GM13977 (cell line): ENCODE measurements at regions not wholly inside any gene's neighbourhood (a gene's known extent, or its start where the extent isn't known, plus 50 kb on each side); places are given as distances from the start of the nearest gene placed in this dataset.

ENCODE experiments used
- DNase-seq: peaks from one replicate; pipeline ENCODE4 v3.0.0; 2012; ENCODE audit warnings: low spot score
- in situ Hi-C: fragments of 300-500 bp; cut with MboI; formaldehyde crosslinking; loops from one replicate; pipeline ENCODE4 v1.12.0; 2022; ENCODE audit warnings: low sequenced_read_pairs, low pct_unique_long_range_greater_than_20kb, mixed read lengths, inconsistent platforms; ENCODE audit not compliant: unreplicated experiment
- TF ChIP-seq, protein P1 (sequence below): IDR thresholded peaks from 2 replicates; pipeline ENCODE4 v1.5.1; 2012; ENCODE audit warnings: mild to moderate bottlenecking, control low read depth; ENCODE audit not compliant: insufficient read depth; ENCODE audit errors: extremely low read depth, missing control alignments

DNA sequence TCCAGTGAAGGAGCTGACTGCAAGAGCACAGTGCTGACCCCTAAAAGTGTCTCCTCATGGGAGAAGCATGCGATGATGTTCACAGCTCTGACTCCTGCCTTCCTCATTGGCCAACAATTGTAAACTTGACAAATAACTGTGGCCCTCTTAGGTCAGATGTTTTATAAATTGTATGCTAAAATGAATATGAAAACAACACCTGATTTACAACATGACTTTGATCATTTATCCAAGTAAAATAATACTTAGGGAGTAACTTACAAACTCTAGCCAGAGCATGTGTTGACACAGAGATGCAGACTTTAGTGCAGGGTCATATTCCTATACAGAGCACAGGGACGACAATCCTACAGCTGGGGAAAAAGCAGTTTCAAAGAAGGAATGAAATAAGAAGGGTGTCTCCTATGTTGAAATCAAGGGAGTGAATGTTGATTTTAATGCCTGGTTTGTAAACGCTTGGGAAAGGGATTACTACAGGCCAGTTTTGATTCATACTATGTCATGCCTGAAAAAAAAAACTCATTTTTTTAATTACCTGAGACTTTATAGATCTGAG lies 391.4 kb upstream of the AKR1E2 start:
- TF ChIP-seq, protein P1, sequence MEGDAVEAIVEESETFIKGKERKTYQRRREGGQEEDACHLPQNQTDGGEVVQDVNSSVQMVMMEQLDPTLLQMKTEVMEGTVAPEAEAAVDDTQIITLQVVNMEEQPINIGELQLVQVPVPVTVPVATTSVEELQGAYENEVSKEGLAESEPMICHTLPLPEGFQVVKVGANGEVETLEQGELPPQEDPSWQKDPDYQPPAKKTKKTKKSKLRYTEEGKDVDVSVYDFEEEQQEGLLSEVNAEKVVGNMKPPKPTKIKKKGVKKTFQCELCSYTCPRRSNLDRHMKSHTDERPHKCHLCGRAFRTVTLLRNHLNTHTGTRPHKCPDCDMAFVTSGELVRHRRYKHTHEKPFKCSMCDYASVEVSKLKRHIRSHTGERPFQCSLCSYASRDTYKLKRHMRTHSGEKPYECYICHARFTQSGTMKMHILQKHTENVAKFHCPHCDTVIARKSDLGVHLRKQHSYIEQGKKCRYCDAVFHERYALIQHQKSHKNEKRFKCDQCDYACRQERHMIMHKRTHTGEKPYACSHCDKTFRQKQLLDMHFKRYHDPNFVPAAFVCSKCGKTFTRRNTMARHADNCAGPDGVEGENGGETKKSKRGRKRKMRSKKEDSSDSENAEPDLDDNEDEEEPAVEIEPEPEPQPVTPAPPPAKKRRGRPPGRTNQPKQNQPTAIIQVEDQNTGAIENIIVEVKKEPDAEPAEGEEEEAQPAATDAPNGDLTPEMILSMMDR, result no peak
- no peak for DNase-seq
- in situ Hi-C loops, result no loop called here

DNA sequence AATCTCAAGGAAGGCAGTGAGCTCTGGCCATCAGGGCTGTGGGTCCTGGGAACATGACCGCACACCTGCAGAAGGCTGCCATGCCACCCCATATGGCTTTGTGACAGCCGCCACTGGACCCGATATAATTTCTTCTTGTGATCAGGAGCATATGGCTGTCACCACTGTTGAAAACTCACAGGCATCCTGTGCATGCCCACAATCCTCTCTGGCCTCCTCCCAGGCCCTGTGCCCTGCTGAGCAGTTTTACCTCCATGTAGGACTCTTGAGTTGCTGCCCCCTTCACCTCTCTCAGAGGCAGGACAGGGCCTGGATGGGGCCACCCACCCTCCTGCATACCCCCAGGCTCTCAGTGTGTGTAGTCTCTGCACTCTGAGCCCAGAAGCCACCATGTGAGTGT lies 391.9 kb upstream of the AKR1E2 start:
- no peak for DNase-seq
- TF ChIP-seq, protein P1, result no peak
- in situ Hi-C loops, result no loop called here

DNA sequence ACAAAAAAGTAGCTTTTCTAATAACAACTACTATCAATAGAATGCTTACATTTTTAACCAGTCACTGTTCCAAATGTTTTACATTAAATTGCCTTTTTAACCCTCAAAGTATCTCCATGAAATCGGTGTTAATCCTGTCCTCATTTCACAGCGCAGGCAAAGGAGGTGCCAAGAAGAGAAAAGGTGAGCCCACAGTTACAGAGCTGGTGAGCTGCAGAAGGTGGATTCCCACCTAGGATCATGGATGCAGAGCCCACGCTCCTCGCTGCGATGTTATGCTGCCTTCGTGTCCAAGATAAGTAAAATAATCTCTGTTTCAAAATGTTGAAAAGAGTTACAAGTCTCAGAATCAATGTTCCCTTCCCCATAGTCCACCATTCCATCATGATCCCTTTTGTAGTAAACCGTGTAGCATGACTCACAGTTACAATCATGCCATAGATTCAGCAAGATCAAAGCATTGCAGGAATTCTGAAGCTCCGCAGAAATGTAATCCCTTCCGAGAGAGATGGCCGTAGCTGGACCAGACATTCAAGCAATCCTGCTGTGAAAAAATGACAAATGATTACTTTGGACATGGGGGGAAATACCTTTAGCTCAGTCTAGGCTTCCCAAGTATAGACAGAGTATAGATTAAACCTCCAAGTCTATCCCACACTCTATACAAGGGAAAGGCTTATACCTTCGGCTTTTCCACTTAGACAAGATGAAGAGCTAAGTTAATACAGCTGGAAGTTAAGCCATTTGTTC lies 394.7 kb upstream of the AKR1E2 start:
- TF ChIP-seq, protein P1, result no peak
- DNase-seq, result no peak
- in situ Hi-C loops, result no loop called here

DNA sequence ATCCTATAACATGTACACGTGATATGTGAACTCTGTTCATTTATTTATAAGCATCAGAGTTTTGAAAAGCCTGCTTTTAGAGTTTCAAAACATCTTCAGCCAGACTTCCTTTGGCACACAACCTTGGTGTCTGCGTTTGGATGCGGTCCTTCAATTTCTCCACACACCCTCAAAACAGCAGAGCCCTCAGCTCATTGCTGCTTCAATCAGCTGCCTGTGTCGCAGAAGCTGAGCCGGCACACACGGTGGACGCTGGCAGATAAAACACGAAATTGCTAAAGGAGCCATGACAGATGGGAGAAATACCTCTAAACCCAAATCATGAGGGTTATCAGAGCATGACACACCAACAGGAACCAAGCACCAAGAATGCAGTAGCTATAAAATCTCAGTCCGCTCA lies 396.4 kb upstream of the AKR1E2 start:
- TF ChIP-seq, protein P1, result no peak
- no peak for DNase-seq
- in situ Hi-C loops, result no loop called here

DNA sequence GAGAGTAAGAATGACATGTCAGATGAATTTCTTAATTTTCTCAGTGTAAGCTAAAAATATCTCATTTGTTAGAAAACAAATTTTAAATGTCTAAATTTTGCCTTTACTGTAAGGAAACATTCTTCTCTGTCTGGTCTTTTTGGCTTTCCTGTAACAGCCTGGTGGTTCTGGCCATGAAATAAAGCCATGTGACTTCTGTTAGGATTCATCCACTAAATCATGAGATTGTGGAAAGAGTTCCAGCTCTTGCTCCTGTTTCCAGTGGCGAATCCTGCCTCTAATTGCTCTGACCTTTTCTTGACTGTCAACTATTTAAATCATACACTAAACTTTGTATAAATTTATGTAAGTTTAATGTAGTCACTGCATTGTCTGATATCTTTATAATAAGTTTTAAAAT lies 398.5 kb upstream of the AKR1E2 start:
- DNase-seq, result no peak
- in situ Hi-C loops, result no loop called here
- TF ChIP-seq, protein P1, result no peak

GRCh38 chr10:4426866-4427265 lies 399.1 kb upstream of the AKR1E2 start:
- in situ Hi-C loops, result no loop called here
- TF ChIP-seq, protein P1, result no peak
- no peak for DNase-seq
